H1 (cell line): ENCODE measurements at regions not wholly inside any gene's neighbourhood (a gene's known extent, or its start where the extent isn't known, plus 50 kb on each side); places are given as distances from the start of the nearest gene placed in this dataset.

ENCODE experiments used
- CTCF ChIA-PET: fragments of 300-600 bp; sonication (Branson Sonifier 250); formaldehyde crosslinking; loops from one replicate; lab custom pipeline; 2021; ENCODE audit not compliant: partially characterized antibody; lab: Charles Lee
- POLR2A ChIA-PET: fragments of 300-600 bp; sonication (Branson Sonifier 250); formaldehyde crosslinking; loops from one replicate; lab custom pipeline; 2021; ENCODE audit warnings: inconsistent platforms; ENCODE audit not compliant: partially characterized antibody; lab: Charles Lee
- DNase-seq, 2 experiments: peaks; one replicate each; pipeline versions ENCODE4 v3.0.0 to v3.0.0-alpha.2; 2010 to 2022; ENCODE audit warnings: low spot score in 2 of 2, low read depth in 1 of 2, mixed read lengths in 1 of 2
- FAIRE-seq: peaks from 2 replicates; lab custom pipeline; 2011; peaks lifted over from hg19 to GRCh38; lab: Jason Lieb, UNC
- H2AFZ ChIP-seq: 2 replicates; pipeline ENCODE4 v1.8.1; 2012; ENCODE audit warnings: low read length, inconsistent platforms
- H2AK5ac ChIP-seq: 2 replicates; pipeline ENCODE4 v1.6.1; 2013; ENCODE audit warnings: low read depth, low read length
- H2BK120ac ChIP-seq: replicated peaks from 2 replicates; pipeline ENCODE3; 2013; ENCODE audit warnings: low read depth, low read length, inconsistent platforms
- H2BK12ac ChIP-seq: 2 replicates; pipeline ENCODE4 v1.6.1; 2013; ENCODE audit warnings: low read depth, low read length
- H2BK15ac ChIP-seq: 2 replicates; pipeline ENCODE4 v1.6.1; 2013; ENCODE audit warnings: low read length
- H2BK20ac ChIP-seq: 2 replicates; pipeline ENCODE4 v1.6.1; 2013; ENCODE audit warnings: low read length
- H2BK5ac ChIP-seq: 2 replicates; pipeline ENCODE4 v1.6.1; 2013; ENCODE audit warnings: low read depth, low read length
- H3K14ac ChIP-seq: 2 replicates; pipeline ENCODE4 v1.6.1; 2013; ENCODE audit warnings: inconsistent platforms; ENCODE audit not compliant: insufficient read length
- H3K18ac ChIP-seq: 2 replicates; pipeline ENCODE4 v1.6.1; 2013; ENCODE audit warnings: low read length; ENCODE audit errors: extremely low read depth
- H3K23ac ChIP-seq: 2 replicates; pipeline ENCODE4 v1.6.1; 2013; ENCODE audit warnings: inconsistent platforms; ENCODE audit not compliant: insufficient read length
- H3K23me2 ChIP-seq: 2 replicates; pipeline ENCODE4 v1.6.1; 2013; ENCODE audit warnings: low read depth, low read length
- H3K27ac ChIP-seq: 2 replicates; pipeline ENCODE4 v1.6.1; 2011; ENCODE audit warnings: low read depth, low read length, inconsistent platforms
- H3K27me3 ChIP-seq, 4 experiments: replicated peaks in 1 of 4; 1 replicate in 1 of 4; 2 replicates in 3 of 4; pipeline versions ENCODE4 v1.6.1 to v1.8.1; 2011 to 2013; ENCODE audit warnings: low read length in 3 of 4, mild to moderate bottlenecking in 3 of 4, inconsistent platforms in 2 of 4, mixed read lengths in 2 of 4, moderate library complexity in 1 of 4; ENCODE audit not compliant: control insufficient read depth in 3 of 4, insufficient read depth in 3 of 4; ENCODE audit errors: extremely low read depth in 1 of 4
- H3K36me3 ChIP-seq, 4 experiments: 2 replicates each; pipeline versions ENCODE4 v1.6.1 to v1.8.1; 2011 to 2013; ENCODE audit warnings: mild to moderate bottlenecking in 4 of 4, low read length in 3 of 4, moderate library complexity in 2 of 4, control low read depth in 1 of 4, inconsistent platforms in 1 of 4; ENCODE audit not compliant: insufficient read depth in 4 of 4, control insufficient read depth in 2 of 4
- H3K4ac ChIP-seq: replicated peaks from 2 replicates; pipeline ENCODE3; 2013; ENCODE audit warnings: low read length, low read depth, mixed read lengths, inconsistent platforms; ENCODE audit not compliant: insufficient read length
- H3K4me1 ChIP-seq, 4 experiments: replicated peaks in 1 of 4; 1 replicate in 1 of 4; 2 replicates in 3 of 4; pipeline versions ENCODE4 v1.6.1 to v1.8.1; 2011 to 2013; ENCODE audit warnings: low read length in 3 of 4, inconsistent platforms in 2 of 4, mixed read lengths in 1 of 4; ENCODE audit not compliant: insufficient read depth in 4 of 4, control insufficient read depth in 3 of 4
- H3K4me2 ChIP-seq, 2 experiments: 2 replicates each; pipeline versions ENCODE4 v1.6.1 to v1.8.1; 2011 to 2013; ENCODE audit warnings: low read depth in 2 of 2, low read length in 2 of 2, control low read depth in 1 of 2, inconsistent platforms in 1 of 2, mild to moderate bottlenecking in 1 of 2; ENCODE audit not compliant: insufficient read depth in 1 of 2
- H3K4me3 ChIP-seq, 4 experiments: fragments of 200-600, 300-600 bp in 1 of 4; sonication (generic), shearing (Covaris generic), sonication (Bioruptor Twin) in 1 of 4; 2 replicates each; pipeline versions ENCODE4 v1.5.1 to v1.8.1; 2011 to 2016; ENCODE audit warnings: low read length in 4 of 4, low read depth in 3 of 4, control low read depth in 2 of 4, inconsistent platforms in 2 of 4, mild to moderate bottlenecking in 2 of 4, mixed read lengths in 1 of 4, moderate library complexity in 1 of 4; ENCODE audit not compliant: insufficient read depth in 2 of 4; ENCODE audit errors: extremely low read depth in 1 of 4
- H3K56ac ChIP-seq: replicated peaks from 2 replicates; pipeline ENCODE3; 2013; ENCODE audit warnings: low read depth, mild to moderate bottlenecking, mixed read lengths, low read length, inconsistent platforms; ENCODE audit not compliant: insufficient read length
- H3K79me1 ChIP-seq: 2 replicates; pipeline ENCODE4 v1.6.1; 2013; ENCODE audit warnings: low read depth, low read length, control low read depth
- H3K79me2 ChIP-seq, 2 experiments: 2 replicates each; pipeline versions ENCODE4 v1.6.1 to v1.8.1; 2012 to 2013; ENCODE audit warnings: low read length in 2 of 2, mild to moderate bottlenecking in 2 of 2, inconsistent platforms in 1 of 2; ENCODE audit not compliant: insufficient read depth in 2 of 2, control insufficient read depth in 1 of 2
- H3K9ac ChIP-seq, 4 experiments: replicated peaks in 1 of 4; 1 replicate in 1 of 4; 2 replicates in 3 of 4; pipeline versions ENCODE4 v1.6.1 to v1.8.1; 2011 to 2013; ENCODE audit warnings: low read depth in 3 of 4, low read length in 3 of 4, control low read depth in 2 of 4, mild to moderate bottlenecking in 2 of 4, moderate library complexity in 2 of 4, inconsistent platforms in 1 of 4; ENCODE audit errors: extremely low read depth in 1 of 4
- H3K9me3 ChIP-seq, 2 experiments: 2 replicates each; pipeline versions ENCODE4 v1.6.1 to v1.8.1; 2012 to 2013; ENCODE audit warnings: mild to moderate bottlenecking in 2 of 2, moderate library complexity in 2 of 2, control low read depth in 1 of 2, inconsistent platforms in 1 of 2, low read depth in 1 of 2, low read length in 1 of 2, mixed read lengths in 1 of 2; ENCODE audit not compliant: insufficient read depth in 2 of 2
- H4K20me1 ChIP-seq, 2 experiments: replicated peaks in 1 of 2; 2 replicates each; pipeline versions ENCODE3 to v1.8.1; 2011 to 2013; ENCODE audit warnings: inconsistent platforms in 2 of 2, low read length in 2 of 2, mild to moderate bottlenecking in 1 of 2; ENCODE audit not compliant: insufficient read depth in 2 of 2, control insufficient read depth in 1 of 2
- H4K5ac ChIP-seq: 2 replicates; pipeline ENCODE4 v1.6.1; 2013; ENCODE audit warnings: low read length, low read depth, mixed read lengths, inconsistent platforms; ENCODE audit not compliant: insufficient read length
- H4K8ac ChIP-seq: 2 replicates; pipeline ENCODE4 v1.8.0; 2013; ENCODE audit warnings: mild to moderate bottlenecking, moderate library complexity, low read length, inconsistent platforms; ENCODE audit not compliant: insufficient read depth; ENCODE audit errors: extremely low read depth
- H4K91ac ChIP-seq: replicated peaks from 2 replicates; pipeline ENCODE3; 2013; ENCODE audit warnings: low read length, mixed read lengths, inconsistent platforms; ENCODE audit not compliant: insufficient read length
- SP2 ChIP-seq: IDR thresholded peaks from 2 replicates; pipeline ENCODE4 v1.6.1; 2012; ENCODE audit warnings: mild to moderate bottlenecking, low read length, inconsistent platforms
- WGBS, 2 experiments: shearing (Covaris generic) in 1 of 2; methylation state at CpG; one replicate each; pipeline versions ENCODE4 v1.1.6 to v1.1.7; 2013 to 2015; ENCODE audit warnings: low lambda C conversion rate in 2 of 2, mixed read lengths in 2 of 2, inconsistent platforms in 1 of 2, low coverage in 1 of 2, missing lambda C conversion rate in 1 of 2; ENCODE audit not compliant: insufficient replicate concordance in 2 of 2, insufficient coverage in 1 of 2, insufficient read length in 1 of 2; ENCODE audit errors: extremely low coverage in 1 of 2, missing lambda C conversion rate in 1 of 2; 5-methylcytosine and 5-hydroxymethylcytosine counted together

DNA sequence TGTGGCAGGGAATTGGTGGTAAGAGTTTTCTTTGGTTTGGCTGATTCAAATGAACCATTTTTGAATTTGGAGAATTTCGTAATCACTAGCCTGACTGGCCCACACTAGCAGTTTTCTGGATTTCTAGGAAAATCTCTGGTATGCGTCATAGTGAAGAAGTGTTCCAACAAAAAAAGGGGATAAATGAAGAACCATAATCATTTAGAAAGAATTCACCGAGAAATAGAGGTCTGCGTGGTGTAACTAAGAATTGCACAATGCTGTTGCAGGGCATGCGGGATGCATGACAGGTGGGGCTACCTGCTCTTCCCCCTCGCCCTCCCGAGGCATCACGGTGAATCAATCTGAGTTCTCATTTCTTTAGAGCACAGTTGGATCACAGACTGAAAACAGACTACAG lies 232.3 kb upstream of the PAPPA start:
- Histone ChIP-seq H3K23me2 (no peaks in the 10 kb centered on the region; the same call in 1 of the 2 replicates), H3K9me3 (no peaks in the 10 kb centered on the region), H2BK15ac (no peak overlapping the region), H3K14ac (no peak overlapping the region), H3K36me3 (no peaks in the 10 kb centered on the region), H3K4me1 (no peaks in the 10 kb centered on the region), H4K8ac (no peak overlapping the region), H4K5ac (no peak overlapping the region), H2BK5ac (no peak overlapping the region), H3K79me2 (no peaks in the 10 kb centered on the region), H2AK5ac (no peak overlapping the region), H3K27me3 (no peaks in the 10 kb centered on the region), H3K23ac (no peak overlapping the region), H2BK120ac (no peak overlapping the region), H3K4ac (no peak overlapping the region), H2BK20ac (no peak overlapping the region), H2BK12ac (no peak overlapping the region), H2AFZ (no peak overlapping the region), H4K20me1 (no peaks in the 10 kb centered on the region), H3K27ac (no peak overlapping the region), H3K4me2 (no peak overlapping the region), H3K9ac (no peak overlapping the region), H4K91ac (no peak overlapping the region), H3K18ac (no peak overlapping the region), H3K4me3 (no peak overlapping the region), H3K56ac (no peak overlapping the region), H3K79me1 (no peaks in the 10 kb centered on the region)
- ChIA-PET POLR2A (no interaction called here), CTCF (no interaction called here)
- DNase-seq (no peak), FAIRE-seq (no peak)
- 90% methylated on average over 8 of the region's 8 CpGs; no CpG with 5 or more reads in 1 of the 2 experiments for WGBS, 2 experiments
- no peak for TF ChIP-seq SP2
